IPS-20b (cell line): ENCODE measurements at regions not wholly inside any gene's neighbourhood (a gene's known extent, or its start where the extent isn't known, plus 50 kb on each side); places are given as distances from the start of the nearest gene placed in this dataset.
A peak's percentile ranks its signal among the peaks of the same experiment; 100 is the strongest.
"Not testable (repeated sequence)": the region's sequence is repeated elsewhere in the genome, so short reads cannot be mapped to it uniquely, and the experiment has no call there.

Source experiments
- H3K27ac ChIP-seq: one replicate; pipeline ENCODE4 v1.5.1; 2013; ENCODE audit warnings: low read length
- H3K27me3 ChIP-seq: 2 replicates; pipeline ENCODE4 v1.6.1; 2013; ENCODE audit warnings: mild to moderate bottlenecking, low read length, inconsistent platforms; ENCODE audit not compliant: insufficient read depth
- H3K36me3 ChIP-seq: 2 replicates; pipeline ENCODE4 v1.6.1; 2013; ENCODE audit warnings: low read depth, mild to moderate bottlenecking, inconsistent platforms, low read length, moderate library complexity; ENCODE audit not compliant: insufficient read depth
- H3K4me1 ChIP-seq: 2 replicates; pipeline ENCODE4 v1.6.1; 2013; ENCODE audit warnings: mild to moderate bottlenecking, control low read depth, inconsistent platforms, low read length, moderate library complexity; ENCODE audit not compliant: insufficient read depth
- H3K4me3 ChIP-seq: 2 replicates; pipeline ENCODE4 v1.5.1; 2013; ENCODE audit warnings: mild to moderate bottlenecking, low read length, inconsistent platforms
- H3K9ac ChIP-seq: 2 replicates; pipeline ENCODE4 v1.6.1; 2013; ENCODE audit warnings: low read depth, mild to moderate bottlenecking, inconsistent platforms, low read length, moderate library complexity
- H3K9me3 ChIP-seq: 2 replicates; pipeline ENCODE4 v1.6.1; 2013; ENCODE audit warnings: mild to moderate bottlenecking, low read depth, low read length, inconsistent platforms; ENCODE audit not compliant: insufficient read depth

GRCh38 chr6:97473979-97474378, 191.0 kb upstream of the MMS22L start:
- H3K4me1 ChIP-seq: no peaks in the 10 kb centered on the region
- H3K27ac ChIP-seq: no peak overlapping the region
- no peak overlapping the region for H3K9ac ChIP-seq

GRCh38 chr6:97497713-97498331, 214.8 kb upstream of the MMS22L start:
- H3K36me3 ChIP-seq: no peaks in the 10 kb centered on the region
- H3K4me1 ChIP-seq: no peaks in the 10 kb centered on the region
- no peak overlapping the region for H3K4me3 ChIP-seq
- no peak overlapping the region for H3K27ac ChIP-seq
- no peaks in the 10 kb centered on the region for H3K9me3 ChIP-seq
- no peaks in the 10 kb centered on the region for H3K27me3 ChIP-seq
- no peak overlapping the region for H3K9ac ChIP-seq

More at GRCh38 chr6:97473979-97474378, 191.0 kb upstream of the MMS22L start:
- Histone ChIP-seq H3K4me3 (no peak overlapping the region), H3K27me3 (no peaks in the 10 kb centered on the region), H3K36me3 (no peaks in the 10 kb centered on the region), H3K9me3 (no peaks in the 10 kb centered on the region)

- H3K36me3 ChIP-seq: no peaks in the 10 kb centered on the region
- H3K4me3 ChIP-seq: no peak overlapping the region
- H3K4me1 ChIP-seq: no peaks in the 10 kb centered on the region
- H3K27ac ChIP-seq: no peak overlapping the region
- no peaks in the 10 kb centered on the region for H3K27me3 ChIP-seq
- H3K9me3 ChIP-seq: no peaks in the 10 kb centered on the region
- H3K9ac ChIP-seq: no peak overlapping the region
Measured at GRCh38 chr6:97501853-97502252, 218.8 kb upstream of the MMS22L start.

GRCh38 chr6:97508646-97509045, 225.6 kb upstream of the MMS22L start:
- Histone ChIP-seq H3K36me3 (no peaks in the 10 kb centered on the region), H3K4me1 (no peaks in the 10 kb centered on the region), H3K9ac (no peak overlapping the region), H3K27ac (no peak overlapping the region), H3K27me3 (no peaks in the 10 kb centered on the region), H3K9me3 (no peaks in the 10 kb centered on the region), H3K4me3 (no peak overlapping the region)

GRCh38 chr6:97513260-97513659, 230.2 kb upstream of the MMS22L start:
- not testable (repeated sequence) for H3K27me3 ChIP-seq, H3K27ac ChIP-seq, H3K4me3 ChIP-seq, H3K9me3 ChIP-seq, H3K9ac ChIP-seq, H3K4me1 ChIP-seq, H3K36me3 ChIP-seq

GRCh38 chr6:97524811-97525210, 241.8 kb upstream of the MMS22L start:
- Histone ChIP-seq H3K9me3 (no peaks in the 10 kb centered on the region), H3K36me3 (no peaks in the 10 kb centered on the region), H3K4me3 (peak overlapping the region; percentile 16; the same call in 1 of the 2 replicates), H3K4me1 (peaks cover 20% of the 10 kb centered on the region; the same call in 1 of the 2 replicates), H3K9ac (peak overlapping the region; percentile 24; the same call in 1 of the 2 replicates), H3K27me3 (no peaks in the 10 kb centered on the region), H3K27ac (no peak overlapping the region)

GRCh38 chr6:97535800-97536199, 252.8 kb upstream of the MMS22L start:
- Histone ChIP-seq H3K36me3 (no peaks in the 10 kb centered on the region), H3K27ac (no peak overlapping the region), H3K4me3 (no peak overlapping the region), H3K9me3 (no peaks in the 10 kb centered on the region), H3K9ac (no peak overlapping the region), H3K4me1 (no peaks in the 10 kb centered on the region), H3K27me3 (no peaks in the 10 kb centered on the region)

GRCh38 chr6:97548354-97548753, 265.3 kb upstream of the MMS22L start:
- H3K36me3 ChIP-seq: no peaks in the 10 kb centered on the region
- 0 out of 2 replicates have a peak, but pooled peaks cover 4% of the 10 kb centered on the region for H3K9me3 ChIP-seq
- no peaks in the 10 kb centered on the region for H3K27me3 ChIP-seq
- H3K9ac ChIP-seq: no peak overlapping the region
- no peak overlapping the region for H3K27ac ChIP-seq
- H3K4me3 ChIP-seq: no peak overlapping the region
- H3K4me1 ChIP-seq: no peaks in the 10 kb centered on the region

GRCh38 chr6:97557355-97557754, 274.3 kb upstream of the MMS22L start:
- H3K4me1 ChIP-seq: no peaks in the 10 kb centered on the region
- no peak overlapping the region for H3K27ac ChIP-seq
- H3K9me3 ChIP-seq: no peaks in the 10 kb centered on the region
- no peak overlapping the region for H3K9ac ChIP-seq
- no peaks in the 10 kb centered on the region for H3K36me3 ChIP-seq
- no peaks in the 10 kb centered on the region for H3K27me3 ChIP-seq
- H3K4me3 ChIP-seq: no peak overlapping the region

GRCh38 chr6:97563529-97563928, 280.5 kb upstream of the MMS22L start:
- no peaks in the 10 kb centered on the region for H3K4me1 ChIP-seq
- H3K27me3 ChIP-seq: no peaks in the 10 kb centered on the region
- H3K9ac ChIP-seq: no peak overlapping the region
- H3K9me3 ChIP-seq: no peaks in the 10 kb centered on the region
- no peak overlapping the region for H3K27ac ChIP-seq
- H3K4me3 ChIP-seq: no peak overlapping the region
- H3K36me3 ChIP-seq: no peaks in the 10 kb centered on the region

GRCh38 chr6:97572943-97573342, 289.9 kb upstream of the MMS22L start:
- Histone ChIP-seq H3K4me1 (no peaks in the 10 kb centered on the region), H3K4me3 (no peak overlapping the region), H3K36me3 (no peaks in the 10 kb centered on the region), H3K9me3 (no peaks in the 10 kb centered on the region), H3K9ac (no peak overlapping the region), H3K27ac (no peak overlapping the region), H3K27me3 (no peaks in the 10 kb centered on the region)

GRCh38 chr6:97586344-97586743, 303.3 kb upstream of the MMS22L start:
- peaks cover 49% of the 10 kb centered on the region for H3K27me3 ChIP-seq
- H3K4me1 ChIP-seq: no peaks in the 10 kb centered on the region
- H3K36me3 ChIP-seq: no peaks in the 10 kb centered on the region
- no peaks in the 10 kb centered on the region for H3K9me3 ChIP-seq
- no peak overlapping the region for H3K9ac ChIP-seq
- no peak overlapping the region for H3K27ac ChIP-seq
- no peak overlapping the region for H3K4me3 ChIP-seq
